Stomach (tissue), 4 donors: ENCODE measurements at regions not wholly inside any gene's neighbourhood (a gene's known extent, or its start where the extent isn't known, plus 50 kb on each side); places are given as distances from the start of the nearest gene placed in this dataset.

Source experiments
- CTCF ChIP-seq, 7 experiments: fragments of 450-650 bp in 4 of 7; fragments of 200-600 bp in 3 of 7; sonication (generic) in 3 of 7; IDR thresholded peaks; one replicate each; pipeline ENCODE4 v1.5.1; 2016 to 2019; ENCODE audit warnings: antibody characterized with exemption in 7 of 7, control low read depth in 2 of 7, mild to moderate bottlenecking in 1 of 7
- POLR2A ChIP-seq, 4 donors: fragments of 450-650 bp; IDR thresholded peaks; one replicate each; pipeline ENCODE4 v1.6.1; 2016; ENCODE audit warnings: antibody characterized with exemption in 4 of 4, control low read depth in 2 of 4, mild to moderate bottlenecking in 1 of 4, moderate library complexity in 1 of 4
- POLR2AphosphoS5 ChIP-seq, 3 donors: sonication (generic); formaldehyde crosslinking; IDR thresholded peaks; one replicate each; pipeline ENCODE4 v1.6.1; 2016; ENCODE audit warnings: antibody characterized with exemption in 3 of 3

DNA sequence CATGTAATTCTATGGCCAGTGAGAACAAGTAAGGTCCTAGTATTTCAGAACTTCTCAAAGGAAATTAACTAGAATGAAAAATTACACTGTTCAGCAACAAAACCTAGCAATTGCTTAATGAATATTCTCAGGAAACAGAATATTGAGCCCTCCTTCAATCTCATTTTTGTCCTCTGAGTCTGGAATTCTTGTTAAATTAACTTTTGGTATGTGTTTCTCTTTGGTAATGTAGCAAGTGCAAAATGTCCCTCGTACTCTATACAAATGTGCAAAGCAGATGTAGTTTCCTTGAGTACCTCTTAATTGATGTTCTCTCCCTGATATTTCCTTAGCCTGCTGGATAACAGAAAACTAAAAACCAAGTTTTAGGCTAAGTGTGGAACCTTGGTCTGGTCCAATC is 190.8 kb upstream of the CNOT2 start:
- TF ChIP-seq POLR2AphosphoS5 (IDR thresholded peaks at IDR 0.05) (no peak), CTCF (IDR thresholded peaks at IDR 0.05) (no peak), POLR2A (IDR thresholded peaks at IDR 0.05) (no peak)
